HCT116 (cell line): ENCODE measurements at regions not wholly inside any gene's neighbourhood (a gene's known extent, or its start where the extent isn't known, plus 50 kb on each side); places are given as distances from the start of the nearest gene placed in this dataset.
"Not testable (repeated sequence)": the region's sequence is repeated elsewhere in the genome, so short reads cannot be mapped to it uniquely, and the experiment has no call there.

Experiments used
- ATAC-seq: fragments of 200-7000 bp; cut with Tn5 transposase; 2 replicates; pipeline ENCODE4 v1.9.1; 2020; ENCODE audit warnings: mild to moderate bottlenecking, moderate library complexity
- BruUV-seq: library from RNA; stranded (reverse); fragments of 400-500 nt; replicated peaks from 2 replicates; lab custom pipeline; 2021; lab: Mats Ljungman, UMichigan
- CTCF ChIA-PET: fragments of 300-600 bp; sonication (Branson Sonifier 250); formaldehyde crosslinking; loops from one replicate; lab custom pipeline; 2021; ENCODE audit warnings: antibody characterized with exemption; lab: Charles Lee
- POLR2A ChIA-PET: fragments of 300-600, 350-600 bp; sonication (Branson Sonifier 250); formaldehyde crosslinking; loops from one replicate; lab custom pipeline; 2021; ENCODE audit warnings: antibody characterized with exemption; lab: Charles Lee
- RAD21 ChIA-PET, 2 experiments: fragments of 300-600 bp; sonication (Branson Sonifier 250); formaldehyde crosslinking; loops; one replicate each; lab custom pipeline; 2023; ENCODE audit warnings: low total read pairs in 2 of 2; ENCODE audit not compliant: uncharacterized antibody in 2 of 2, unreplicated experiment in 2 of 2, low non-redundant PET in 1 of 2; lab: Charles Lee
- DNase-seq: peaks from one replicate; pipeline ENCODE4 v3.0.0-alpha.2; 2010; ENCODE audit warnings: low read depth, low spot score
- H2AFZ ChIP-seq: fragments of 200-600 bp; shearing (Covaris generic), sonication (generic); 2 replicates; pipeline ENCODE4 v1.6.1; 2017; ENCODE audit warnings: low read depth, mixed run types, mixed read lengths, antibody characterized with exemption, low read length; ENCODE audit not compliant: poor library complexity, severe bottlenecking
- H3K27ac ChIP-seq: 2 replicates; pipeline ENCODE4 v1.5.1; 2012; ENCODE audit warnings: low read depth, low read length
- H3K27me3 ChIP-seq: fragments of 200-600 bp; sonication (generic); 2 replicates; pipeline ENCODE4 v1.6.1; 2016; ENCODE audit warnings: mixed run types, low read length, mixed read lengths; ENCODE audit not compliant: insufficient read depth
- H3K36me3 ChIP-seq, 2 experiments: fragments of 200-500 bp in 1 of 2; fragments of 200-600 bp in 1 of 2; sonication (Bioruptor generic) in 1 of 2; sonication (generic) in 1 of 2; 2 replicates each; pipeline versions ENCODE4 v1.5.1 to v1.6.1; 2014 to 2016; ENCODE audit warnings: low read length in 2 of 2, inconsistent platforms in 1 of 2, mixed read lengths in 1 of 2, mixed run types in 1 of 2; ENCODE audit not compliant: insufficient read depth in 2 of 2, control insufficient read depth in 1 of 2
- H3K4me1 ChIP-seq, 2 experiments: fragments of 200-600 bp in 1 of 2; sonication (generic) in 1 of 2; 2 replicates each; pipeline versions ENCODE4 v1.5.1 to v1.6.1; 2012 to 2017; ENCODE audit warnings: low read length in 2 of 2, inconsistent platforms in 1 of 2, mild to moderate bottlenecking in 1 of 2, mixed read lengths in 1 of 2, mixed run types in 1 of 2, moderate library complexity in 1 of 2; ENCODE audit not compliant: insufficient read depth in 2 of 2, control insufficient read depth in 1 of 2
- H3K4me2 ChIP-seq: fragments of 200-600 bp; sonication (generic); 2 replicates; pipeline ENCODE4 v1.6.1; 2017; ENCODE audit warnings: mixed run types, low read length, mixed read lengths
- H3K4me3 ChIP-seq, 2 experiments: fragments of 200-600 bp in 1 of 2; sonication (generic) in 1 of 2; replicated peaks in 1 of 2; 2 replicates each; pipeline ENCODE4 v1.5.1; 2011 to 2016; ENCODE audit warnings: low read length in 2 of 2, control low read depth in 1 of 2, low read depth in 1 of 2, mild to moderate bottlenecking in 1 of 2, mixed read lengths in 1 of 2, mixed run types in 1 of 2
- H3K79me2 ChIP-seq: fragments of 200-600 bp; sonication (generic); 2 replicates; pipeline ENCODE4 v1.6.1; 2017; ENCODE audit warnings: mild to moderate bottlenecking, mixed run types, low read length, moderate library complexity, mixed read lengths; ENCODE audit not compliant: insufficient read depth
- H3K9ac ChIP-seq: fragments of 200-600 bp; sonication (generic); 2 replicates; pipeline ENCODE4 v1.6.1; 2016; ENCODE audit warnings: low read length, mixed read lengths
- H3K9me2 ChIP-seq: fragments of 200-600 bp; sonication (generic), shearing (Covaris generic); 2 replicates; pipeline ENCODE4 v1.6.1; 2017; ENCODE audit warnings: mixed run types, mild to moderate bottlenecking, moderate library complexity; ENCODE audit not compliant: insufficient read depth
- H3K9me3 ChIP-seq, 2 experiments: fragments of 200-500 bp in 1 of 2; fragments of 200-600 bp in 1 of 2; sonication (Bioruptor generic) in 1 of 2; sonication (generic) in 1 of 2; 2 replicates each; pipeline ENCODE4 v1.6.1; 2014 to 2017; ENCODE audit warnings: low read length in 2 of 2, mixed read lengths in 2 of 2, inconsistent platforms in 1 of 2, low read depth in 1 of 2, mild to moderate bottlenecking in 1 of 2, mixed run types in 1 of 2, moderate library complexity in 1 of 2; ENCODE audit not compliant: control insufficient read depth in 1 of 2, insufficient read depth in 1 of 2
- H4K20me1 ChIP-seq: fragments of 200-600 bp; sonication (generic), shearing (Covaris generic); 2 replicates; pipeline ENCODE4 v1.6.1; 2017; ENCODE audit warnings: mixed run types, mild to moderate bottlenecking, moderate library complexity; ENCODE audit not compliant: insufficient read depth
- ATF3 ChIP-seq: IDR thresholded peaks from 2 replicates; pipeline ENCODE4 v1.6.1; 2012
- CBX3 ChIP-seq: IDR thresholded peaks from 2 replicates; pipeline ENCODE4 v1.6.1; 2012; ENCODE audit warnings: low read depth
- CEBPB ChIP-seq: IDR thresholded peaks from 2 replicates; pipeline ENCODE4 v1.6.1; 2012; ENCODE audit warnings: low read depth
- CTCF ChIP-seq, 3 experiments: fragments of 200-600 bp in 1 of 3; sonication (generic) in 1 of 3; IDR thresholded peaks in 2 of 3; conservative IDR thresholded peaks in 1 of 3; 2 replicates each; pipeline ENCODE4 v1.5.1; 2012 to 2017; ENCODE audit warnings: low read depth in 2 of 3, low read length in 2 of 3, antibody characterized with exemption in 1 of 3, borderline replicate concordance in 1 of 3, control low read depth in 1 of 3, mild to moderate bottlenecking in 1 of 3, mixed read lengths in 1 of 3, mixed run types in 1 of 3, moderate library complexity in 1 of 3; ENCODE audit not compliant: insufficient read depth in 1 of 3
- EGR1 ChIP-seq: IDR thresholded peaks from 2 replicates; pipeline ENCODE4 v1.6.1; 2012; ENCODE audit warnings: low read depth
- EZH2phosphoT487 ChIP-seq: fragments of 200-600 bp; IDR thresholded peaks from 2 replicates; pipeline ENCODE4 v1.6.1; 2018; ENCODE audit warnings: antibody characterized with exemption, borderline replicate concordance
- MAX ChIP-seq: IDR thresholded peaks from 2 replicates; pipeline ENCODE4 v1.6.1; 2012
- POLR2A ChIP-seq: IDR thresholded peaks from 2 replicates; pipeline ENCODE4 v1.7.0; 2011; ENCODE audit warnings: borderline replicate concordance; ENCODE audit not compliant: insufficient read depth, insufficient read length; ENCODE audit errors: extremely low read depth
- POLR2AphosphoS5 ChIP-seq: IDR thresholded peaks from 2 replicates; pipeline ENCODE4 v1.6.1; 2011; ENCODE audit warnings: mild to moderate bottlenecking, low read depth, low read length, moderate library complexity
- REST ChIP-seq: IDR thresholded peaks from 2 replicates; pipeline ENCODE4 v1.6.1; 2012; ENCODE audit warnings: low read depth
- SIN3A ChIP-seq: IDR thresholded peaks from 2 replicates; pipeline ENCODE4 v1.6.1; 2012; ENCODE audit warnings: low read depth
- SRF ChIP-seq: IDR thresholded peaks from 2 replicates; pipeline ENCODE4 v1.6.1; 2012; ENCODE audit warnings: low read depth
- intact Hi-C: fragments of 100-400 bp; cut with micrococcal nuclease; formaldehyde crosslinking; loops from 2 replicates; pipeline ENCODE4 v1.10.0; 2022
- TF ChIP-seq, protein P1 (sequence below): IDR thresholded peaks from 2 replicates; pipeline ENCODE4 v1.6.1; 2011; ENCODE audit warnings: mild to moderate bottlenecking, low read length, moderate library complexity; ENCODE audit not compliant: insufficient replicate concordance; ENCODE audit errors: extremely low read depth

DNA sequence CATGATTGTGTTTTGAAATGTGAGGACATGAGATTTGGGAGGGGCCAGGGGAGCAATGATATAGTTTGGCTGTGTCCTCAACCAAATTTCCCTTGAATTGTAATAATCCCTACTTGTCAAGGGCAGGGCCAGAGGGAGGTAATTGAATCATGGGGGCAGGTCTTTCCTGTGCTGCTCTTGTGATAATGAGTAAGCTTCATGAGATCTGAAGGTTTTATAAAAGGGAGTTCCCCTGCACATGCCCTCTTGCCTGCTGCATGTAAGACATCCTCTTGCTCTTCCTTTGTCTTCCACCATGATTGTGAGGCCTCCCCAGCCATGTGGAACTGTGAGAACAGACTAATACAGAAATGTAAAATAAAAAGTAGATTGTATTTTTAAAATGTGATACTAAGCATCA lies 1294.9 kb downstream of the ADGRL3 start:
- POLR2A ChIA-PET: no interaction called here
- H3K9me2 ChIP-seq: no peaks in the 10 kb centered on the region
- TF ChIP-seq POLR2A: no peak
- TF ChIP-seq CEBPB: no peak
- no peak for TF ChIP-seq ATF3
- TF ChIP-seq CTCF (IDR thresholded peaks at IDR 0.05 in 2 of 3, conservative IDR thresholded peaks at IDR 0.05 in 1 of 3; ENCODE audit: borderline replicate concordance in 1 of 3, insufficient read depth in 1 of 3, low read depth in 2 of 3, low read length in 2 of 3): no peak
- TF ChIP-seq EZH2phosphoT487: no peak
- TF ChIP-seq EGR1: no peak
- TF ChIP-seq MAX: no peak
- TF ChIP-seq, protein P1, sequence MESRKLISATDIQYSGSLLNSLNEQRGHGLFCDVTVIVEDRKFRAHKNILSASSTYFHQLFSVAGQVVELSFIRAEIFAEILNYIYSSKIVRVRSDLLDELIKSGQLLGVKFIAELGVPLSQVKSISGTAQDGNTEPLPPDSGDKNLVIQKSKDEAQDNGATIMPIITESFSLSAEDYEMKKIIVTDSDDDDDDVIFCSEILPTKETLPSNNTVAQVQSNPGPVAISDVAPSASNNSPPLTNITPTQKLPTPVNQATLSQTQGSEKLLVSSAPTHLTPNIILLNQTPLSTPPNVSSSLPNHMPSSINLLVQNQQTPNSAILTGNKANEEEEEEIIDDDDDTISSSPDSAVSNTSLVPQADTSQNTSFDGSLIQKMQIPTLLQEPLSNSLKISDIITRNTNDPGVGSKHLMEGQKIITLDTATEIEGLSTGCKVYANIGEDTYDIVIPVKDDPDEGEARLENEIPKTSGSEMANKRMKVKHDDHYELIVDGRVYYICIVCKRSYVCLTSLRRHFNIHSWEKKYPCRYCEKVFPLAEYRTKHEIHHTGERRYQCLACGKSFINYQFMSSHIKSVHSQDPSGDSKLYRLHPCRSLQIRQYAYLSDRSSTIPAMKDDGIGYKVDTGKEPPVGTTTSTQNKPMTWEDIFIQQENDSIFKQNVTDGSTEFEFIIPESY: no peak
- no peak for TF ChIP-seq SRF
- TF ChIP-seq POLR2AphosphoS5: no peak
- no peak for TF ChIP-seq CBX3
- TF ChIP-seq REST: no peak
- TF ChIP-seq SIN3A: no peak
- no peaks in the 10 kb centered on the region for H3K4me1 ChIP-seq
- H3K4me2 ChIP-seq: no peak overlapping the region
- no TSS peak for BruUV-seq
- H3K4me3 ChIP-seq: no peak overlapping the region
- H3K36me3 ChIP-seq: no peaks in the 10 kb centered on the region
- peaks cover 0 to 8% of the 10 kb centered on the region in 2 experiments; a peak in 2 of 4 replicates for H3K9me3 ChIP-seq
- ATAC-seq: no peak
- no peaks in the 10 kb centered on the region for H3K79me2 ChIP-seq
- RAD21 ChIA-PET: no interaction called here
- DNase-seq: no peak
- H4K20me1 ChIP-seq: no peaks in the 10 kb centered on the region
- no peak overlapping the region for H3K9ac ChIP-seq
- no peak overlapping the region for H2AFZ ChIP-seq
- intact Hi-C loops: no loop called here
- no peak overlapping the region for H3K27ac ChIP-seq
- CTCF ChIA-PET: no interaction called here
- no peaks in the 10 kb centered on the region for H3K27me3 ChIP-seq

GRCh38 chr4:62491756-62492155 lies 1291.6 kb downstream of the ADGRL3 start:
- H3K9ac ChIP-seq, H3K4me3 ChIP-seq, H4K20me1 ChIP-seq, intact Hi-C loops, H3K79me2 ChIP-seq, RAD21 ChIA-PET, POLR2A ChIA-PET, H3K36me3 ChIP-seq, CTCF ChIA-PET, H2AFZ ChIP-seq, H3K4me2 ChIP-seq, H3K4me1 ChIP-seq, H3K9me2 ChIP-seq, BruUV-seq, H3K27ac ChIP-seq, ATAC-seq, DNase-seq, H3K27me3 ChIP-seq: not testable (repeated sequence)
- peaks cover 3 to 12% of the 10 kb centered on the region in 2 experiments; a peak in 2 of 4 replicates for H3K9me3 ChIP-seq
